Effector CD8-positive, alpha-beta T cell (primary cell): ENCODE measurements at regions not wholly inside any gene's neighbourhood (a gene's known extent, or its start where the extent isn't known, plus 50 kb on each side); places are given as distances from the start of the nearest gene placed in this dataset.
"Not testable (repeated sequence)": the region's sequence is repeated elsewhere in the genome, so short reads cannot be mapped to it uniquely, and the experiment has no call there.

Experiments
- DNase-seq: peaks from one replicate; lab custom pipeline; 2025; lab: John Stamatoyannopoulos, UW

DNA sequence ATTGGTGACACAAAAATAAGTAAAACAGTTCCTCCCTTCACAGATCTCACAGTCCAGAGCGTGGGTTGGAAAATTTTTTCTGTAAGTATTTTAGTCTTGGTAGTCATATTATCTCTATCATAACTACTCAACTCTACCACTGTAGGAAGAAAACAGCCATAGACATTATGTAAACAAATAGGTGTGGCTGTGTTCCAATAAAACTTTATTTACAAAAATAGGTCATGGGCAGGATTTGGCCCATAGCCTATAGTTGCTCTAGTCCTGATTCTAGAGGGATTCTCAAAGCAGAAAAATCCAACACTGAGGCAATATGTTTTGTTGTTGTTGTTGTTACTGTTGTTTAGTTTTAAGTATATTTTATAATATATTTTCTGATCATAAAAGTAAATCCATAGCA lies 206.1 kb upstream of the GADL1 start:
- no peak for DNase-seq

- not testable (repeated sequence) for DNase-seq
Measured at GRCh38 chr3:31101285-31101684, 206.8 kb upstream of the GADL1 start.

DNA sequence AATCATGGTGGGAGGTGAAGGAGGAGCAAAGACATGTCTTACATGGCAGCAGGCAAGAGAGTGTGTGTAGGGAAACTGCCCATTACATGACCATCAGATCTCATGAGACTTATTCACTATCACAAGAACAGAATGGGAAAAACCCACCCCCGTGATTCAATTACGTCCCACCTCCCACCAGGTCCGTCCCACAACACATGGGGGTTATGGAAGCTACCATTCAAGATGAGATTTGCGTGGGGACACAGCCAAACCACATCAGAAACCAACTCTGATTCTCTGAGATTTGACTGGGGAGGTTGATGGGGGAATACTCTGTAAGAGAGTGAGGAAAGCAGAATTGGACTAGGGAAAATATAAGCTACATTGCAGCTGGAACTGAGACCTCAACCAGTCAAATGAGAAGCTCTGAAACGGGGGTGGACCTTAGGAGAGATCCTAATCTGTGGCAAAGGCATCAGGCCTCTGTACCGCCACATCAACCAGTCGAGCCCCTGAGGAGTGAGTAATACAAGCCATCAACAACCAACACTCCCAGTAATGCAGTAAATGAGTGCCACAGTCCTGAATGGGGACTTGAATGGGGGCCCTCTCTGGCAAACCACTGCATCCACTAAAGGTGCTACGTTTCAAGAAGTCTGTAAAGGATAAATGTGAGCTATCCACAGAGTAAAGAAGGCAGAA lies 207.9 kb upstream of the GADL1 start:
- no peak for DNase-seq

GRCh38 chr3:31103181-31103580 lies 208.7 kb upstream of the GADL1 start:
- no peak for DNase-seq

- no peak for DNase-seq
Measured at GRCh38 chr3:31103623-31104180, 209.2 kb upstream of the GADL1 start.

DNA sequence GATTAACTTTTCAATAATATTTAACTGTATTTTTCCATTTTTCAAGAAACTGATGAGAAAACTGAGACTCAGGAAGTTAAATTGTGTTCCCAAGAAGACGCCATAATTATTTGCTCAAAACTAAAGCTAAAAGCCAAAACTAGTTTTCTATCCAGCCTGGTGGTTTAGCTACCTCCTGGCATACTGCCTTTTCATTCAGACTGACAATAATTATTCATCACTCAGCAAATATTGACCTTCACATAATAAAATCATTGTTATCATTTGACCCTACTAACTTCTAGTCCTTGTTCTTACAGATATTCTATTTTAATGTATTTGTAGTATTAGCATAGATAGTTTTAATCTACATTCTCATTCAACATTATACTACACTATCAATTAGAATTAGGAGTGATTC lies 210.6 kb upstream of the GADL1 start:
- no peak for DNase-seq

DNA sequence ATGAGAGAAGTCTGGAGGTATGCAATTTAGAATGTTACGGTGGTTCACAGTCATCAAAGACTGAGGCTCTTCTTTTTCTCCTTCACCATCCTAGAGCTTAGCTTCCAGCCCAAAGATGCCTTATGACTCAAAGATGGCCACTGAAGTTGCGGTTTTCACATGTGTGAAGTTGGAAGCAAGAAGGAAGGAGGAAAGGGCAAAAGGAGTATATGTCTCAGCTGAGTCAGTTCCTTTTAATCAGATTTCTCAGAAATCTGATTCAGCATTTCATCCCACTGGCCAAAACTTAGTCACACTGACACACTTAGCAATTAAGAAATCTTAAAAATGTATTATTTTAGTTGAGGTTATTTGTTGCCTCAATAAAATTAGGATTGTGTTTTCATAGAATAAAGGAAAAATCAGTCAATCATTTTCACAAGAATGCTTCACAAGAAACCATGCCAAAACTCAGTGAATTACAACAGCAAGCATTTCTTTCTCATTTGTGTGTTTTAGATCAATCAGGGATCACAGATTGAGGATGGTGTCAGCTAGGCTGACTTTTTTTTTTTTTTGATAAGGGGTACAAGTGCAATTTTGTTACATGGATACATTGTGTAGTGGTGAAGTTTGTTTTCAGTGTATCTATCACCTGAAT lies 211.1 kb upstream of the GADL1 start:
- DNase-seq: no peak

- no peak for DNase-seq
Measured at GRCh38 chr3:31106204-31106603, 211.7 kb upstream of the GADL1 start.

DNA sequence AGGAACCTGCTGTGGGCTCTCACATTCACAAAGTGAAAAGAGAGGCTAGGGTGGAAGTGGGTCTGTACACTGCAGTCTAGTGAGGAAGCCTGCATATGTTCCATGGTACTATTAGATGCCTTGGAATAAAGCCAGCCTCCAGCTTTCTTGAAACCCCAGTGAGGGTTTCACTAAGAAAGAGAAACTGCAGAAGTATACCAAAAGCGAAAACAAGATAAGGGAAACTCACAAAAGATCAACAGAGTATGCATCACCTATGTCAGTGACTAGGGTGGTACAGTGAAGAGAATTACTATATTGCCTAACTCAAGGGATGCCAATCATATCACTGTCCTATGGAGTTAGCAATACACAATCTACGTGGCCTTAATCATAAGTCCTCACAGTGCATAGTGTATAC lies 212.5 kb upstream of the GADL1 start:
- DNase-seq: no peak

DNA sequence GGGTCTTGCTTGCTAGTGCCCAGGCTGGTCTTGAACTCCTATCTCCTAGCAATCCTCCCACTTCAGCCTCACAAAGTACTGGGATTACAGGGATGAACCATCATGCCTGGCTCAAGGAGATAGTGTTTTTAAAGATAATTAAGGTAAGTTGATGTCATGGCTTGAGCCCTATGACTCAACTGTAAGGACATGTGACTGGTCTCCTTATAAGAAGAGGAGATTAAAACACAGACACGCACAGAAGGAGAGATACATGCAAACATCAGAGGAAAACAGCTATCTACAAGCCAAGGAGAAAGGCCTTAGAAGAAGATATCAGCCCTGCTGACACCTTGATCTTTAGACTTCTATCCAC lies 220.4 kb upstream of the GADL1 start:
- DNase-seq: no peak

- not testable (repeated sequence) for DNase-seq
Measured at GRCh38 chr3:31115531-31115930, 221.1 kb upstream of the GADL1 start.

DNA sequence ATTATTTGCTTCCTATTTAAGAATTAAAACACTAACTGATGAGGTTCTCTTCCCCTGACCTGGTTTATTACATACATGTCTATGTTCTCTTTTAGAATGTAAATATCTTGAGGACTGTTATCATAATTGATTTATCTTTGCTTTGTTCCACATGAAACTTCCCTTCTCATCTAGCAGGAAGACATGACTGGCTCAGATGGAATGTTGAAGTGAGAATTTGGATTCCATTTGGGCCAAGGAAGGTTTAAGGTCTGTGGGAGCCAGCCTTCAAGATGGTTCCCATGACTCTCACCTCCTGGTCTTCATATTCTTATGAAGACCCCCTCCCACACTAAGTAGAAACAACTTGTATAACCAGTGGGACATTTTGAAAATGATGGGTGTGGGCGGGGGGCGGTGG lies 222.2 kb upstream of the GADL1 start:
- DNase-seq: no peak

- DNase-seq: no peak
Measured at GRCh38 chr3:31117854-31118253, 223.4 kb upstream of the GADL1 start.

DNA sequence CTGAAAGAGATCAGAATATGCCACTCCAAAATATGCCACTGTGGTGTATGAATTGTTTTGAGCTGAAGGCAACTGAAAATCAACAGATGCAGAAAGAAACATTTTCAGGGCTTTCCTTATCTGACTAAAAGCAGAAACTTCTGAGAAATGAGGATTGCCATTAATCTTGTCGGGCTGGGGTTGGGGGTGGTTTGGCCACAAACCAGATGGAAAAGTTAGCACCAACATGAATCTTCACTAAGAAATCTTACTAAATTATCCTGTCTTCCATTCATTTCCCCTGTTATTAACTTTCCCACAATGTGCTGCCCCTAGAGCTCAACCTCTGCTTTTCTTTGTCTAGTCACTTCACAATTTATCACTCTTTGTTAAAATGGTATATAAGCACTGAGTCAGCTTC lies 229.9 kb upstream of the GADL1 start:
- no peak for DNase-seq

- DNase-seq: no peak
Measured at GRCh38 chr3:31125413-31126020, 231.1 kb upstream of the GADL1 start.

DNA sequence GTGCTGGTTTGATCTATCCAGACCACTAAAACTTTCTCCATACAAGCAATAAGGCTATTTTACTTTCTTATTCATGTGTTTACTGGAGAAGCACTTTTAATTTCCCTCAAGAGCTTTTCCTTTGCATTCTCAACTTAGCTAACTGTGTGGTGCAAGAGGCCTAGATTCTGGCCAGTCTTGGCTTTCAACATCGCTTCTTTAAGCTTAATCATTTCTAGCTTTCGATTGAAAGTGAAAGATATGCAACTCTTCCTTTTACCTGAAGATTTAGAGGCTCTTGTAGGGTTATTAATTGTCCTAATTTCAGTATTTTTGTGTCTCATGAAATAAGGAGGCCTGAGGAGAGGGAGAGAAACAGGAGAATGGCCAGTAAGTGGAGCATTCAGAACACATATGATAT lies 234.8 kb upstream of the GADL1 start:
- no peak for DNase-seq

- no peak for DNase-seq
Measured at GRCh38 chr3:31132132-31132769, 237.8 kb upstream of the GADL1 start.

DNA sequence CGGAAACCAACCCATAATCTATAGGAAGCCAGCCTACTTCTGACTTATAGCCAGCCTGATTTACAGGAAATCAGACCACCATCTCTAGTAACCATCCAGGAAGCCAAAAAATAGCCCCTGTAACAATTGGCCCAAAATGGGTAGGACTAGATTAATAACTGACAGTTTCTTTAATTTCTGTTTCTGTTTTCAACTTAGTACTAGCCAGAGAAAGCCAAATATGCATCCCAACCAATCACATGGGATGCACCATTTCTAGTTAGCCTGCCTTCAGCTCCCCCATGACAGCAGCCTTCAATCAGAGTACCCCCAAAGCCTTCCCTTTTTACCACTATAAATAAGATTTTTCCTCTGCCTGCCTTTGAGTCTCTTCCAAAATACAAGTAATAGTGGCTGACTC lies 239.1 kb upstream of the GADL1 start:
- DNase-seq: no peak

- DNase-seq: no peak
Measured at GRCh38 chr3:31135546-31135945, 241.1 kb upstream of the GADL1 start.

GRCh38 chr3:31137718-31138465 lies 243.4 kb upstream of the GADL1 start:
- no peak for DNase-seq

DNA sequence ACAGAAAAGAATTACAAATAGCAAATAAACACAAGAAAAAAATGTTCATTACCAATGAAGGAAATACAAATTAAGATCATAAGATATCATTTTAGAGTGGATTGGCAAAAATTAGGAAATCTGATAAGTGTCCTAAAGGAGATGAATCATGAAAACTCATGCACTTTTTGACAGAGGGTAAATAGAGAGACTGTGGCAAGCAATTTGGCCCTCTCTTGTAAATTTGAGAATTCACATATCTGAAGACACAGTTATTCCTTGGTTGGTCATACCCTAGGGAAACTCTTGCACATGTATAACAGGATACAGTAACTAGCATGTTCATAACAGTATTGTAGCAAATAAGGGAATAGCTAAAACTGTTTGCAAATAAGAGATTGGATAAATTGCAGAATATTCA lies 246.0 kb upstream of the GADL1 start:
- no peak for DNase-seq

DNA sequence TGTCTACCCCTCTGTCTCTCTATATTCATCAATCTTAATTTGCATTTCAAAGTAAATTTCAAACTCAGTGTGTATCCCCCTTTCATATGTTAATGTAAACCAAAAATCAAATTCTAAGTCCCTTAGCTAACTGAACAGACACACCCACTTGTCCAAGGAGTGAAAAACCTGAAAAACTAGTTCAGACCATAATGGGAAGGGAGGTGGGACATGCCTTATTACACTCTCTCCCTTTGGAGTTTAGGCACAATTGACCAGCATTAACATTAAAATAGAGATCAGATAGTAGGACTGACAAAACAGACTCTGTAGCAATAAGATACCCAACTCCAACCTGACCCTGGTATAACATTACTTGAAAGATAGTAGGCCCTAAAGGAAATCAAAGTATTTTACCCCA lies 247.7 kb upstream of the GADL1 start:
- DNase-seq: no peak
